IPS DF 6.9 (cell line): ENCODE measurements at regions not wholly inside any gene's neighbourhood (a gene's known extent, or its start where the extent isn't known, plus 50 kb on each side); places are given as distances from the start of the nearest gene placed in this dataset.
"Not testable (repeated sequence)": the region's sequence is repeated elsewhere in the genome, so short reads cannot be mapped to it uniquely, and the experiment has no call there.

Experiments
- DNase-seq: peaks from one replicate; pipeline ENCODE4 v3.0.0-alpha.2; 2013; ENCODE audit warnings: low read depth, low spot score
- H3K27ac ChIP-seq: one replicate; pipeline ENCODE4 v1.5.1; 2013; ENCODE audit warnings: low read length, control low read depth
- H3K27me3 ChIP-seq: 2 replicates; pipeline ENCODE4 v1.6.1; 2013; ENCODE audit warnings: mild to moderate bottlenecking, low read length; ENCODE audit not compliant: control insufficient read depth, insufficient read depth
- H3K36me3 ChIP-seq: 2 replicates; pipeline ENCODE4 v1.6.1; 2013; ENCODE audit warnings: low read length; ENCODE audit not compliant: control insufficient read depth, insufficient read depth
- H3K4me1 ChIP-seq: 2 replicates; pipeline ENCODE4 v1.6.1; 2013; ENCODE audit warnings: low read length; ENCODE audit not compliant: control insufficient read depth, insufficient read depth
- H3K4me3 ChIP-seq: 2 replicates; pipeline ENCODE4 v1.5.1; 2013; ENCODE audit warnings: mild to moderate bottlenecking, low read length
- H3K9me3 ChIP-seq: 2 replicates; pipeline ENCODE4 v1.6.1; 2013; ENCODE audit warnings: low read length, inconsistent platforms; ENCODE audit not compliant: control insufficient read depth, insufficient read depth
- WGBS: extraction: QIAGEN DNeasy Blood & Tissue Kit; methylation state at CpG from one replicate; pipeline ENCODE4 v1.1.7; 2013; ENCODE audit warnings: mixed read lengths, missing lambda C conversion rate; ENCODE audit not compliant: insufficient read length, insufficient coverage; 5-methylcytosine and 5-hydroxymethylcytosine counted together

GRCh38 chr22:27601195-27601594 is 200.4 kb downstream of the MN1 start:
- Histone ChIP-seq H3K36me3 (no peaks in the 10 kb centered on the region), H3K4me1 (peaks cover 2% of the 10 kb centered on the region), H3K27ac (no peak overlapping the region), H3K9me3 (no peaks in the 10 kb centered on the region), H3K4me3 (no peak overlapping the region), H3K27me3 (no peaks in the 10 kb centered on the region)
- WGBS = no CpG with 5 or more reads among the region's 9 CpGs
- no peak for DNase-seq

- H3K27ac ChIP-seq = no peak overlapping the region
- H3K36me3 ChIP-seq = no peaks in the 10 kb centered on the region
- peaks cover 2% of the 10 kb centered on the region for H3K4me1 ChIP-seq
- no peaks in the 10 kb centered on the region for H3K9me3 ChIP-seq
- no CpG with 5 or more reads among the region's 6 CpGs for WGBS
- no peak for DNase-seq
- no peak overlapping the region for H3K4me3 ChIP-seq
- H3K27me3 ChIP-seq = no peaks in the 10 kb centered on the region
Measured at GRCh38 chr22:27602390-27602789, 199.2 kb downstream of the MN1 start.

GRCh38 chr22:27603111-27603799 is 198.3 kb downstream of the MN1 start:
- WGBS = no CpG with 5 or more reads among the region's 11 CpGs
- Histone ChIP-seq H3K27ac (no peak overlapping the region), H3K36me3 (no peaks in the 10 kb centered on the region), H3K4me3 (no peak overlapping the region), H3K4me1 (peaks cover 2% of the 10 kb centered on the region), H3K9me3 (no peaks in the 10 kb centered on the region), H3K27me3 (no peaks in the 10 kb centered on the region)
- DNase-seq = no peak

GRCh38 chr22:27603800-27604144 is 197.8 kb downstream of the MN1 start:
- H3K9me3 ChIP-seq = no peaks in the 10 kb centered on the region
- H3K36me3 ChIP-seq = no peaks in the 10 kb centered on the region
- no peak overlapping the region for H3K27ac ChIP-seq
- WGBS = no CpG with 5 or more reads among the region's 9 CpGs
- H3K27me3 ChIP-seq = no peaks in the 10 kb centered on the region
- no peak for DNase-seq
- peaks cover 2% of the 10 kb centered on the region for H3K4me1 ChIP-seq
- no peak overlapping the region for H3K4me3 ChIP-seq

- WGBS = no CpG with 5 or more reads among the region's 4 CpGs
- peaks cover 4% of the 10 kb centered on the region for H3K4me1 ChIP-seq
Measured at GRCh38 chr22:27605390-27605789, 196.2 kb downstream of the MN1 start.

GRCh38 chr22:27607750-27608149 is 193.8 kb downstream of the MN1 start:
- not testable (repeated sequence) for DNase-seq, H3K27ac ChIP-seq, H3K27me3 ChIP-seq, H3K36me3 ChIP-seq, H3K4me3 ChIP-seq, H3K9me3 ChIP-seq, H3K4me1 ChIP-seq
- WGBS = no CpG with 5 or more reads among the region's 7 CpGs

More at GRCh38 chr22:27605390-27605789, 196.2 kb downstream of the MN1 start:
- Histone ChIP-seq H3K27ac (no peak overlapping the region), H3K9me3 (no peaks in the 10 kb centered on the region), H3K36me3 (no peaks in the 10 kb centered on the region), H3K27me3 (no peaks in the 10 kb centered on the region), H3K4me3 (no peak overlapping the region)
- DNase-seq = no peak

- Histone ChIP-seq H3K4me1 (peaks cover 2% of the 10 kb centered on the region; the same call in 1 of the 2 replicates), H3K9me3 (no peaks in the 10 kb centered on the region), H3K27me3 (no peaks in the 10 kb centered on the region), H3K36me3 (no peaks in the 10 kb centered on the region), H3K27ac (no peak overlapping the region), H3K4me3 (no peak overlapping the region)
- no CpG with 5 or more reads among the region's 18 CpGs for WGBS
- no peak for DNase-seq
Measured at GRCh38 chr22:27609451-27609888, 192.1 kb downstream of the MN1 start.

- not testable (repeated sequence) for DNase-seq, H3K4me1 ChIP-seq, H3K36me3 ChIP-seq, H3K9me3 ChIP-seq, H3K27me3 ChIP-seq, H3K27ac ChIP-seq, H3K4me3 ChIP-seq
- no CpG with 5 or more reads among the region's 4 CpGs for WGBS
Measured at GRCh38 chr22:27610164-27610563, 191.4 kb downstream of the MN1 start.

- H3K4me3 ChIP-seq = no peak overlapping the region
- H3K36me3 ChIP-seq = no peaks in the 10 kb centered on the region
- H3K4me1 ChIP-seq = peaks cover 2% of the 10 kb centered on the region; the same call in 1 of the 2 replicates
- no CpG with 5 or more reads among the region's 23 CpGs for WGBS
- DNase-seq = no peak
- no peak overlapping the region for H3K27ac ChIP-seq
- H3K27me3 ChIP-seq = no peaks in the 10 kb centered on the region
- H3K9me3 ChIP-seq = no peaks in the 10 kb centered on the region
Measured at GRCh38 chr22:27610863-27611786, 190.4 kb downstream of the MN1 start.

GRCh38 chr22:27612115-27612514 is 189.4 kb downstream of the MN1 start:
- H3K27ac ChIP-seq = no peak overlapping the region
- no CpG with 5 or more reads among the region's 6 CpGs for WGBS
- no peak for DNase-seq

More at GRCh38 chr22:27612115-27612514, 189.4 kb downstream of the MN1 start:
- Histone ChIP-seq H3K27me3 (no peaks in the 10 kb centered on the region), H3K9me3 (no peaks in the 10 kb centered on the region), H3K4me1 (peaks cover 2% of the 10 kb centered on the region; the same call in 1 of the 2 replicates), H3K4me3 (no peak overlapping the region), H3K36me3 (no peaks in the 10 kb centered on the region)
